Hypothalamus (tissue), 51 donors: ENCODE measurements at regions not wholly inside any gene's neighbourhood (a gene's known extent, or its start where the extent isn't known, plus 50 kb on each side); places are given as distances from the start of the nearest gene placed in this dataset.
"Not testable (repeated sequence)": the region's sequence is repeated elsewhere in the genome, so short reads cannot be mapped to it uniquely, and the experiment has no call there.

Experiments
- DNase-seq, 51 donors: peaks; one replicate each; lab custom pipeline; 2025; lab: John Stamatoyannopoulos, UW

- no peak for DNase-seq
Measured at GRCh38 chr1:191699343-191699742, 458.9 kb upstream of the RGS18 start.

GRCh38 chr1:191700922-191701321 lies 457.3 kb upstream of the RGS18 start:
- no peak for DNase-seq

- no peak for DNase-seq
Measured at GRCh38 chr1:191702124-191702523, 456.1 kb upstream of the RGS18 start.

GRCh38 chr1:191707288-191707687 lies 451.0 kb upstream of the RGS18 start:
- DNase-seq = no peak

GRCh38 chr1:191709215-191709614 lies 449.0 kb upstream of the RGS18 start:
- no peak for DNase-seq

- no peak for DNase-seq
Measured at GRCh38 chr1:191711961-191712360, 446.3 kb upstream of the RGS18 start.

- DNase-seq = no peak
Measured at GRCh38 chr1:191714845-191715244, 443.4 kb upstream of the RGS18 start.

GRCh38 chr1:191729742-191730141 lies 428.5 kb upstream of the RGS18 start:
- no peak for DNase-seq

DNA sequence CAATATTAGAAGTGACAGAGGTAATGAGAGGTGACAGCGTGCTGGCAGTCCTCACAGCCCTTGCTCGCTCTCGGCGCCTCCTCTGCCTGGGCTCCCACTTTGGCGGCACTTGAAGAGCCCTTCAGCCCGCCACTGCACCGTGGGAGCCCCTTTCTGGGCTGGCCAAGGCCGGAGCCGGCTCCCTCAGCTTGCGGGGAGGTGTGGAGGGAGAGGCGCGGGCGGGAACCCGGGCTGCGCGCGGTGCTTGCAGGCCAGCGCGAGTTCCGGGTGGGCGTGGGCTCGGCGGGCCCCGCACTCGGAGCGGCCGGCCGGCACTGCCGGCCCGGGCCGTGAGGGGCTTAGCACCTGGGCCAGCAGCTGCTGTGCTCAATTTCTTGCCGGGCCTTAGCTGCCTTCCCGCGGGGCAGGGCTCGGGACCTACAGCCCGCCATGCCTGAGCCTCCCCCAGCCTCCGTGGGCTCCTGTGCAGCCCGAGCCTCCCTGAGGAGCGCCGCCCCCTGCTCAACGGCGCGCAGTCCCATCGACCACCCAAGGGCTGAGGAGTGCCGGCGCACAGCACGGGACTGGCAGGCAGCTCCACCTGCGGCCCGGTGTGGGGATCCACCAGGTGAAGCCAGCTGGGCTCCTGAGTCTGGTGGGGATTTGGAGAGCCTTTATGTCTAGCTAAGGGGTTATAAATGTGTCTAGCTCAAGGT lies 426.5 kb upstream of the RGS18 start:
- not testable (repeated sequence) for DNase-seq

- DNase-seq = no peak
Measured at GRCh38 chr1:191734321-191734720, 423.9 kb upstream of the RGS18 start.

DNA sequence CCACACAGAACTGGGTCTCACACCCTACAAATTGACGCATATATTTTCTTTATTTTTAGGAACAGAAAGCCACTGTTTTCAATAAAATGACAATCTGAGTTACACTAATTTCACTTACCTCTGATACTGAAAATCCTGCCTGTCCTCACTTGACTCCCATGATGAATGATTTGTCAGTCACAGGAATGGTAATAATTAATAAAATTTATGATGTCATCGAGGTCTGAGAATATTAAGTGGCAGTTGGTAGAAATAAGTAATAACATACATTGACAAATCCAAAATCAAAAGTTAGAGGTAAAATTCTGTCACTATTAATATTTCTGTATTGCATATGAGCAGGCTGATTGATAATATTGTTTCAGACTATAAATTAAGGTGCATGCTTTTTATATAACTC lies 418.7 kb upstream of the RGS18 start:
- no peak for DNase-seq

DNA sequence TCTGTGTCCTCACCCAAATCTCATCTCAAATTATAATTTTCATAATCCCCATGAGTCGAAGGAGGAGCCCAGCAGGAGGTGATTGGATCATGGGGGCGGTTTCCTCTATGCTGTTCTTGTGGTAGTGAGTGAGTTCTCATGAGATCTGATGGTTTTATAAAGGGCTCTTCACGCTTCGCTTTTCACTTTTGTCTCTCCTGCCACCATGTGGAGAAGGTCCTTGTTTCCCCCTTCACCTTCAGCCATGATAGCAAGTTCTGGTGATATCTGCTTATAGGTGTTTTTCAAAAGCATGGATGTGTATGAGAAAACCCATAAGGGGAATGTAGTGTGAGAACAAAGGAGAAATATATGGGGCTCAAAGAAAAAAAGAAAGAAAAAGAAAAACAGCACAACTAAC lies 405.9 kb upstream of the RGS18 start:
- no peak for DNase-seq

DNA sequence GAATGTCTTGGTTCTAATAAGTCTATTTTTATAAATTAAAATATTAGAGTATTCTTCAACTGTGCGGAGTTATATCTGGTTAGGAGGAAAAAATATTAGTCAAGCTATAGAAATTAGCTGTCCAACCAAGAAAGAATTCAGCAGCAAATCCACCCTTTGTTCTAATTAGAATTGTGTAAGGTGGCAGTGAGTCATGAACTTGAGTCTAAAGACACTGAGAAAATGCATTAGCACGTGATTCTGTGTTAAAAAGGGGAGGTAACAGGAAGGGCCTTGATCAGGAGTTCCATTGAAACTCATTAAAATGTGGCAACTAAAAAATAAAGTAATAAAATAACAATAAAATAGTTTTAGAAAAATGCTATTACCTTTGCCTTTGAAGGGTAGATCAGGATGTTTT lies 398.2 kb upstream of the RGS18 start:
- DNase-seq = no peak

DNA sequence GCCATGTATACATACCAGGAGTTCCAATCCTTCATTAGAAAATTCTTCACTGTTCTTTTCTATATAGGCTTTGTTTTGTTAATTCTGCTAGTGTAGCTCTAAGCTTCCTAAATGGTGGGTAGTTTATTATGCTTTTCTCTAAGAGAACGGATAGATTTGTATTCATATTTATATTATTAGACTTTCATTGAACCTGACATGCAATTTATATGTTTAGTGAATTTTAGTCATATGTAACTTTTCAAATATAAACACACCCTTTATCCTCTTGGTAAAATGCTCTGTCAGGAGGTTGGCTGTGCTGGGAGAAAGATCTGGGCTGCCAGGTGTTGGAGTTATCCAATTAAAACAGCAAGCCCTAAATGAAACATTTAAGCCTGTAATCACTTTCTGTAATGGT lies 369.7 kb upstream of the RGS18 start:
- DNase-seq = no peak

DNA sequence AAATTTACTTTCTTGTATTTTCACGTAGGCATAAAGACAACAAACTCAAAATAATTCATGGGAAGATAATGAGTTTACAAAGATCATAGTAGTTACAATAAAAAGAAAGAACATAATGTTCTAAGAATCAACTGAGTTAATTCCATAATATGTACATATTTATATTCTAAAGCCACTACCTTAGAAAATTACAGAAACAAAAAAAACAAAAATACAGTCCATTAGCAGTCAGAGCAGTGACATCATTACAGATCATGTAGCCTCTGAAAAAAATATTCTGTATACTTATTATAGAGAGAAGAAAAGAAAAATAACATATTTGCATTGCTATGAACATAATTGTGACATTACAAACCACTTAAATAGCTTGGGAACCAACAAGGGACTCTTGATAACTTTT lies 360.1 kb upstream of the RGS18 start:
- no peak for DNase-seq

DNA sequence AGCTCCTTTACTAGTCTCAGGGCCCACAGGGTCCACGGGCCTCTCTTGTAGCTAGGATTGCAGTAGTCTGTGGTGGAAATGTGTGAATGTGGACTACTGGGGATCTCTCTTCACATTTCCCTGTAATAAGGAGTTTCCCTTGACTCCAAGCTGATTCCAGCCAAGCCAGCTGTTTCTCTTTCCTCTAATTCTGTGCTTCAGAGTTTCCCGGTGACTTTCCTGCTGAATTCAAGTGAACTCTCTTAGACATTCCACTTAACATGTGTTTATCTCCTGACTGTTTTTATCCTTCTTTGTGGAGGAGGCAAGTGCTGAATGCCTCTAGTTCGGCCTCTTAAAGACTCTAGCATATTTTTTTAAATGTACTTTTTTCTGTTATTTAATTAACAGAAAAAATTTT lies 354.0 kb upstream of the RGS18 start:
- DNase-seq = no peak

DNA sequence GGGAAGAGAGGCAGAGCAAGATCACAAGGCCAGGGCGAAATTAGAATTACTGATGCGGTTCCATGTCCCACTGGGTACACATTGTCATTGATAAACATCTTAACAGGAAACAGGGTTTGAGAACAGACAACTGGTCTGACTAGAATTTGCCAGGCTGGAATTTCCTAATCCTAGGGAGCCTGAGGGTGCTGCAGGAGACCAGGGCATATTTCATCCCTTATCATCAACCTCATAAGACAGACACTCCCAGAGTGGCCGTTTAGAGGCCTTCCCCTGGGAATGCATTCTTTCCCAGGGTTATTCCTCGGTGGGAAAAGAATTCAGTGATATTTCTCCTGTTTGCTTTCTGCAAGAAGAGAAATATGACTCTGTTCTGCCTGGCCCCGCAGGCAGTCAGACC lies 344.7 kb upstream of the RGS18 start:
- DNase-seq = not testable (repeated sequence)

GRCh38 chr1:191818198-191818597 lies 340.1 kb upstream of the RGS18 start:
- DNase-seq = no peak

DNA sequence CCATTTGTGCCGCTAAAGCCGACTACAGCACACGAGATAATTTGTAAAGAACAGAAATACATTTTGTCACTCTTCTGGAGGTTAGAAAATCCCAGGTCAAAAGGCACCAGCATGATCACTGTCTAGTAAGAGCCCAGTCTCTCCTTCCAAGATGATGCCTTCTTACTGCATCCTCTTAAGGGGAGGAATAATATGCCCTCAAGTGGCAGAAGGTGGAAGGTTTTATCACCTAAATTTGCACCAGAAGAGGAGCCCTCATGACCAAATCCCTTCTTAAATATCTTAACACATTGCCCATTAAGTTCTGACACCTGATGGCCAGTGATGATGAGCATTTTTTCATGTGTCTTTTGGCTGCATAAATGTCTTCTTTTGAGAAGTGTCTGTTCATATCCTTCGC lies 326.7 kb upstream of the RGS18 start:
- no peak for DNase-seq

DNA sequence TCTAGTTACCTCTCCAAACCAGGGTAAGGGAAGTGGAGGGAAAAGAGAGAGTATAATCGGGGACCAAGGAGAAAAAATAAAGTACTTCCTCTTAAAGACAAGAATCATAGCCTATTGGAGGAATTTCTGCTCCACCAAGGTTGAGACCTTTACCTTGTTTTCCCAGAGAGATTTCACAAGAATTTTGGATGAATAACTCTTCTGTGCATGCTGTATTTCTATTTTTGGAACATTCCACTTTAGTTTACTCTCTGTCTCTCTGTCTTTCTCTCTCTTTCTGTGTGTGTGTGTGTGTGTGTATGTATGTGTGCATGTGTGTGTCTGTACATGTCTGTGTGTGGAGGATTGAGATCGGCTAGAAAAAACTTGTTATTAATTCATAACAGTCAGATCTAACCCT lies 318.4 kb upstream of the RGS18 start:
- no peak for DNase-seq

GRCh38 chr1:191851799-191852595 lies 306.3 kb upstream of the RGS18 start:
- no peak for DNase-seq

- DNase-seq = no peak
Measured at GRCh38 chr1:191852907-191853306, 305.4 kb upstream of the RGS18 start.
